GM19240 (cell line): ENCODE measurements at regions not wholly inside any gene's neighbourhood (a gene's known extent, or its start where the extent isn't known, plus 50 kb on each side); places are given as distances from the start of the nearest gene placed in this dataset.
"Not testable (repeated sequence)": the region's sequence is repeated elsewhere in the genome, so short reads cannot be mapped to it uniquely, and the experiment has no call there.

Source experiments
- DNase-seq: peaks from one replicate; pipeline ENCODE4 v3.0.0; 2011; ENCODE audit warnings: low spot score; ENCODE audit not compliant: insufficient read length

GRCh38 chr21:21997390-21998333 is 999.5 kb downstream of the NCAM2 start:
- DNase-seq: no peak

GRCh38 chr21:22019766-22020165 is 1021.6 kb downstream of the NCAM2 start:
- DNase-seq: no peak

- DNase-seq: no peak
Observed at GRCh38 chr21:22020221-22020620, 1022.0 kb downstream of the NCAM2 start.

- DNase-seq: not testable (repeated sequence)
Observed at GRCh38 chr21:22023896-22024295, 1025.7 kb downstream of the NCAM2 start.

- no peak for DNase-seq
Observed at GRCh38 chr21:22044431-22044830, 1046.2 kb downstream of the NCAM2 start.

- no peak for DNase-seq
Observed at GRCh38 chr21:22046576-22046975, 1048.4 kb downstream of the NCAM2 start.

GRCh38 chr21:22056904-22057303 is 1058.7 kb downstream of the NCAM2 start:
- DNase-seq: no peak

GRCh38 chr21:22062472-22063139 is 1064.4 kb downstream of the NCAM2 start:
- DNase-seq: no peak

GRCh38 chr21:22063140-22063539 is 1064.9 kb downstream of the NCAM2 start:
- no peak for DNase-seq

GRCh38 chr21:22076471-22076870 is 1078.3 kb downstream of the NCAM2 start:
- DNase-seq: no peak

GRCh38 chr21:22083899-22084298 is 1085.7 kb downstream of the NCAM2 start:
- no peak for DNase-seq

GRCh38 chr21:22096314-22096713 is 1098.1 kb downstream of the NCAM2 start:
- no peak for DNase-seq

- DNase-seq: no peak
Observed at GRCh38 chr21:22106720-22107410, 1108.7 kb downstream of the NCAM2 start.

- DNase-seq: no peak
Observed at GRCh38 chr21:22115746-22116145, 1117.5 kb downstream of the NCAM2 start.

GRCh38 chr21:22120616-22121266 is 1122.5 kb downstream of the NCAM2 start:
- DNase-seq: no peak

- no peak for DNase-seq
Observed at GRCh38 chr21:22125581-22125980, 1127.4 kb downstream of the NCAM2 start.

GRCh38 chr21:22128671-22129070 is 1130.5 kb downstream of the NCAM2 start:
- no peak for DNase-seq

- no peak for DNase-seq
Observed at GRCh38 chr21:22132358-22133071, 1134.3 kb downstream of the NCAM2 start.

GRCh38 chr21:22136740-22137139 is 1138.5 kb downstream of the NCAM2 start:
- DNase-seq: no peak

GRCh38 chr21:22138297-22139016 is 1140.2 kb downstream of the NCAM2 start:
- no peak for DNase-seq
